Upper lobe of left lung (tissue), 6 donors: ENCODE measurements at regions not wholly inside any gene's neighbourhood (a gene's known extent, or its start where the extent isn't known, plus 50 kb on each side); places are given as distances from the start of the nearest gene placed in this dataset.

Experiments
- ATAC-seq, 2 donors: fragments of 200-7000 bp; cut with Tn5 transposase; one replicate each; pipeline ENCODE4 v1.9.1; 2022; ENCODE audit warnings: mild to moderate bottlenecking in 2 of 2, moderate library complexity in 2 of 2; ENCODE audit not compliant: low FRiP score in 2 of 2
- DNase-seq, 2 donors: peaks; one replicate each; pipeline ENCODE4 v3.0.0-alpha.2; 2019 to 2020
- H3K27ac ChIP-seq, 4 donors: fragments of 200-600 bp; sonication (generic); one replicate each; pipeline ENCODE4 v1.5.1; 2016 to 2019
- H3K27me3 ChIP-seq, 4 donors: fragments of 200-600 bp; sonication (generic); one replicate each; pipeline ENCODE4 v1.5.1; 2017 to 2019
- H3K36me3 ChIP-seq, 4 donors: fragments of 200-600 bp; sonication (generic); one replicate each; pipeline ENCODE4 v1.5.1; 2016 to 2019
- H3K4me1 ChIP-seq, 4 donors: fragments of 200-600 bp; sonication (generic); one replicate each; pipeline ENCODE4 v1.5.1; 2018 to 2019
- H3K4me3 ChIP-seq, 4 donors: fragments of 200-600 bp; sonication (generic); one replicate each; pipeline ENCODE4 v1.5.1; 2017 to 2019; ENCODE audit warnings: mild to moderate bottlenecking in 2 of 4, moderate library complexity in 1 of 4
- H3K9me3 ChIP-seq, 4 donors: fragments of 200-600 bp; sonication (generic); one replicate each; pipeline ENCODE4 v1.5.1; 2018 to 2019
- CTCF ChIP-seq, 6 experiments: fragments of 450-650 bp in 4 of 6; fragments of 200-600 bp in 2 of 6; sonication (generic) in 2 of 6; IDR thresholded peaks; one replicate each; pipeline ENCODE4 v1.5.1; 2016 to 2019; ENCODE audit warnings: antibody characterized with exemption in 6 of 6
- EP300 ChIP-seq, 4 donors: sonication (generic); formaldehyde crosslinking; IDR thresholded peaks; one replicate each; pipeline ENCODE4 v1.5.1; 2017; ENCODE audit warnings: antibody characterized with exemption in 4 of 4, control low read depth in 2 of 4
- POLR2A ChIP-seq, 4 donors: fragments of 450-650 bp; IDR thresholded peaks; one replicate each; pipeline ENCODE4 v1.5.1; 2016 to 2017; ENCODE audit warnings: antibody characterized with exemption in 4 of 4, mild to moderate bottlenecking in 2 of 4
- POLR2AphosphoS5 ChIP-seq, 2 donors: sonication (generic); formaldehyde crosslinking; IDR thresholded peaks; one replicate each; pipeline ENCODE4 v1.5.1; 2017; ENCODE audit warnings: antibody characterized with exemption in 2 of 2
- WGBS, 2 donors: methylation state at CpG; one replicate each; pipeline ENCODE4 v1.1.5; 2017 to 2018; 5-methylcytosine and 5-hydroxymethylcytosine counted together
- donor health status: DM: no; HTN: no; CAD: no; lungs with moderate emphysema.
- donor health status: DM: no; HTN: yes; CAD: no; lungs with severe emphysema.

GRCh38 chr4:131411393-131411792 lies 1737.7 kb upstream of the PCDH10 start:
- no peaks in the 10 kb centered on the region for H3K36me3 ChIP-seq
- H3K27me3 ChIP-seq = no peaks in the 10 kb centered on the region
- peaks cover 0 to 4% (median 0%) of the 10 kb centered on the region in 4 donors for H3K9me3 ChIP-seq
- no peaks in the 10 kb centered on the region for H3K4me1 ChIP-seq
- 80% methylated on average over 1 of the region's 1 CpG for WGBS, 2 donors
- H3K4me3 ChIP-seq = no peak overlapping the region
- DNase-seq (no peak), ATAC-seq (no peak)
- no peak overlapping the region for H3K27ac ChIP-seq
- TF ChIP-seq POLR2A (IDR thresholded peaks at IDR 0.05) = no peak
- TF ChIP-seq POLR2AphosphoS5 (IDR thresholded peaks at IDR 0.05) = no peak
- no peak for TF ChIP-seq CTCF (IDR thresholded peaks at IDR 0.05)
- TF ChIP-seq EP300 (IDR thresholded peaks at IDR 0.05) = no peak

GRCh38 chr4:131419147-131419546 lies 1729.9 kb upstream of the PCDH10 start:
- H3K9me3 ChIP-seq = peaks cover 0 to 4% (median 0%) of the 10 kb centered on the region in 4 donors
- no peak for ATAC-seq
- no peak overlapping the region for H3K27ac ChIP-seq
- no peak overlapping the region for H3K4me3 ChIP-seq
- H3K4me1 ChIP-seq = no peaks in the 10 kb centered on the region
- TF ChIP-seq CTCF (IDR thresholded peaks at IDR 0.05) (no peak), EP300 (IDR thresholded peaks at IDR 0.05) (no peak), POLR2A (IDR thresholded peaks at IDR 0.05) (no peak), POLR2AphosphoS5 (IDR thresholded peaks at IDR 0.05) (no peak)
- no peaks in the 10 kb centered on the region for H3K27me3 ChIP-seq
- DNase-seq = no peak
- WGBS, 2 donors = 73 to 81% methylated on average over 3 of the region's 3 CpGs
- no peaks in the 10 kb centered on the region for H3K36me3 ChIP-seq

GRCh38 chr4:131426023-131426758 lies 1722.9 kb upstream of the PCDH10 start:
- DNase-seq = no peak
- no peaks in the 10 kb centered on the region for H3K27me3 ChIP-seq
- no peak overlapping the region for H3K4me3 ChIP-seq
- H3K4me1 ChIP-seq = no peaks in the 10 kb centered on the region
- H3K27ac ChIP-seq = no peak overlapping the region
- no peaks in the 10 kb centered on the region for H3K9me3 ChIP-seq
- no peak for TF ChIP-seq POLR2AphosphoS5 (IDR thresholded peaks at IDR 0.05)
- no peak for TF ChIP-seq EP300 (IDR thresholded peaks at IDR 0.05)
- TF ChIP-seq CTCF (IDR thresholded peaks at IDR 0.05) = no peak
- TF ChIP-seq POLR2A (IDR thresholded peaks at IDR 0.05) = no peak
- no peak for ATAC-seq
- H3K36me3 ChIP-seq = no peaks in the 10 kb centered on the region
- WGBS, 2 donors = 76 to 92% methylated on average over 3 of the region's 3 CpGs

- Histone ChIP-seq H3K27ac (no peak overlapping the region), H3K4me1 (no peaks in the 10 kb centered on the region), H3K4me3 (no peak overlapping the region), H3K9me3 (no peaks in the 10 kb centered on the region), H3K27me3 (no peaks in the 10 kb centered on the region), H3K36me3 (no peaks in the 10 kb centered on the region)
- no peak for ATAC-seq
- TF ChIP-seq POLR2AphosphoS5 (IDR thresholded peaks at IDR 0.05) (no peak), POLR2A (IDR thresholded peaks at IDR 0.05) (no peak)
- 62 to 90% methylated on average over 2 of the region's 2 CpGs for WGBS, 2 donors
- no peak for DNase-seq
Observed at GRCh38 chr4:131427000-131427399, 1722.1 kb upstream of the PCDH10 start.

- Histone ChIP-seq H3K9me3 (no peaks in the 10 kb centered on the region), H3K4me1 (no peaks in the 10 kb centered on the region), H3K36me3 (no peaks in the 10 kb centered on the region), H3K4me3 (no peak overlapping the region), H3K27me3 (no peaks in the 10 kb centered on the region), H3K27ac (no peak overlapping the region)
- DNase-seq = no peak
- no peak for TF ChIP-seq EP300 (IDR thresholded peaks at IDR 0.05)
- no peak for TF ChIP-seq CTCF (IDR thresholded peaks at IDR 0.05)
- no peak for TF ChIP-seq POLR2AphosphoS5 (IDR thresholded peaks at IDR 0.05)
- no peak for TF ChIP-seq POLR2A (IDR thresholded peaks at IDR 0.05)
- WGBS, 2 donors = 59 to 72% methylated on average over 3 of the region's 3 CpGs
- no peak for ATAC-seq
Observed at GRCh38 chr4:131430302-131430701, 1718.8 kb upstream of the PCDH10 start.
